ENCODE measurements at regions not wholly inside any gene's neighbourhood (a gene's known extent, or its start where the extent isn't known, plus 50 kb on each side); places are given as distances from the start of the nearest gene placed in this dataset.

- Histone ChIP-seq H3K27me3 (ENCODE audit: control insufficient read depth, insufficient read depth, low read length, poor library complexity, severe bottlenecking) (no peaks in the 10 kb centered on the region), H3K36me3 (ENCODE audit: control insufficient read depth, insufficient read depth, low read length) (no peaks in the 10 kb centered on the region), H3K4me3 (ENCODE audit: low read length) (no peak overlapping the region), H3K27ac (ENCODE audit: low read depth, low read length) (no peak overlapping the region), H3K4me1 (ENCODE audit: control insufficient read depth, insufficient read depth, low read length) (no peaks in the 10 kb centered on the region), H3K9me3 (ENCODE audit: control insufficient read depth, low read length) (no peaks in the 10 kb centered on the region), H3K9ac (ENCODE audit: extremely low read depth, low read length, poor library complexity, severe bottlenecking) (no peak overlapping the region)
- TF ChIP-seq CTCF (conservative IDR thresholded peaks at IDR 0.05) = no peak
- Mint-ChIP-seq H3K27ac (no peak overlapping the region), H3K36me3 (ENCODE audit: low read depth) (no peaks in the 10 kb centered on the region), H3K4me1 (no peaks in the 10 kb centered on the region), H3K27me3 (ENCODE audit: insufficient read depth) (no peaks in the 10 kb centered on the region), H3K4me3 (no peak overlapping the region), H3K9me3 (no peaks in the 10 kb centered on the region)
- DNase-seq = no peak
- WGBS, 2 experiments (ENCODE audit: insufficient coverage in 1 of 2, insufficient read length in 1 of 2) = 92 to 94% methylated on average over 2 of the region's 2 CpGs
These were observed 129.6 kb downstream of the SLC17A6 start for GRCh38 chr11:22467741-22468140.

GRCh38 chr11:22467248-22467647, 129.1 kb downstream of the SLC17A6 start:
- Histone ChIP-seq H3K36me3 (ENCODE audit: control insufficient read depth, insufficient read depth, low read length) (no peaks in the 10 kb centered on the region), H3K4me3 (ENCODE audit: low read length) (no peak overlapping the region), H3K9me3 (ENCODE audit: control insufficient read depth, low read length) (no peaks in the 10 kb centered on the region), H3K9ac (ENCODE audit: extremely low read depth, low read length, poor library complexity, severe bottlenecking) (no peak overlapping the region), H3K4me1 (ENCODE audit: control insufficient read depth, insufficient read depth, low read length) (no peaks in the 10 kb centered on the region), H3K27ac (ENCODE audit: low read depth, low read length) (no peak overlapping the region), H3K27me3 (ENCODE audit: control insufficient read depth, insufficient read depth, low read length, poor library complexity, severe bottlenecking) (no peaks in the 10 kb centered on the region)
- Mint-ChIP-seq H3K4me1 (no peaks in the 10 kb centered on the region), H3K27me3 (ENCODE audit: insufficient read depth) (no peaks in the 10 kb centered on the region), H3K36me3 (ENCODE audit: low read depth) (no peaks in the 10 kb centered on the region), H3K4me3 (no peak overlapping the region), H3K27ac (no peak overlapping the region), H3K9me3 (no peaks in the 10 kb centered on the region)
- 84 to 96% methylated on average over 2 of the region's 2 CpGs for WGBS, 2 experiments (ENCODE audit: insufficient coverage in 1 of 2, insufficient read length in 1 of 2)
- DNase-seq = no peak
- TF ChIP-seq CTCF (conservative IDR thresholded peaks at IDR 0.05) = no peak

GRCh38 chr11:22466809-22467208, 128.6 kb downstream of the SLC17A6 start:
- Mint-ChIP-seq H3K27ac (no peak overlapping the region), H3K27me3 (ENCODE audit: insufficient read depth) (no peaks in the 10 kb centered on the region), H3K4me1 (no peaks in the 10 kb centered on the region), H3K9me3 (no peaks in the 10 kb centered on the region), H3K4me3 (no peak overlapping the region), H3K36me3 (ENCODE audit: low read depth) (no peaks in the 10 kb centered on the region)
- no peaks in the 10 kb centered on the region for H3K9me3 ChIP-seq (ENCODE audit: control insufficient read depth, low read length)
- TF ChIP-seq CTCF (conservative IDR thresholded peaks at IDR 0.05) = no peak
- H3K27ac ChIP-seq (ENCODE audit: low read depth, low read length) = no peak overlapping the region
- 89 to 95% methylated on average over 7 to 9 of the region's 9 CpGs for WGBS, 2 experiments (ENCODE audit: insufficient coverage in 1 of 2, insufficient read length in 1 of 2)
- no peaks in the 10 kb centered on the region for H3K36me3 ChIP-seq (ENCODE audit: control insufficient read depth, insufficient read depth, low read length)
- no peaks in the 10 kb centered on the region for H3K4me1 ChIP-seq (ENCODE audit: control insufficient read depth, insufficient read depth, low read length)
- H3K27me3 ChIP-seq (ENCODE audit: control insufficient read depth, insufficient read depth, low read length, poor library complexity, severe bottlenecking) = no peaks in the 10 kb centered on the region
- H3K4me3 ChIP-seq (ENCODE audit: low read length) = no peak overlapping the region
- no peak for DNase-seq
- no peak overlapping the region for H3K9ac ChIP-seq (ENCODE audit: extremely low read depth, low read length, poor library complexity, severe bottlenecking)
